ENCODE measurements at regions not wholly inside any gene's neighbourhood (a gene's known extent, or its start where the extent isn't known, plus 50 kb on each side); places are given as distances from the start of the nearest gene placed in this dataset.

DNA sequence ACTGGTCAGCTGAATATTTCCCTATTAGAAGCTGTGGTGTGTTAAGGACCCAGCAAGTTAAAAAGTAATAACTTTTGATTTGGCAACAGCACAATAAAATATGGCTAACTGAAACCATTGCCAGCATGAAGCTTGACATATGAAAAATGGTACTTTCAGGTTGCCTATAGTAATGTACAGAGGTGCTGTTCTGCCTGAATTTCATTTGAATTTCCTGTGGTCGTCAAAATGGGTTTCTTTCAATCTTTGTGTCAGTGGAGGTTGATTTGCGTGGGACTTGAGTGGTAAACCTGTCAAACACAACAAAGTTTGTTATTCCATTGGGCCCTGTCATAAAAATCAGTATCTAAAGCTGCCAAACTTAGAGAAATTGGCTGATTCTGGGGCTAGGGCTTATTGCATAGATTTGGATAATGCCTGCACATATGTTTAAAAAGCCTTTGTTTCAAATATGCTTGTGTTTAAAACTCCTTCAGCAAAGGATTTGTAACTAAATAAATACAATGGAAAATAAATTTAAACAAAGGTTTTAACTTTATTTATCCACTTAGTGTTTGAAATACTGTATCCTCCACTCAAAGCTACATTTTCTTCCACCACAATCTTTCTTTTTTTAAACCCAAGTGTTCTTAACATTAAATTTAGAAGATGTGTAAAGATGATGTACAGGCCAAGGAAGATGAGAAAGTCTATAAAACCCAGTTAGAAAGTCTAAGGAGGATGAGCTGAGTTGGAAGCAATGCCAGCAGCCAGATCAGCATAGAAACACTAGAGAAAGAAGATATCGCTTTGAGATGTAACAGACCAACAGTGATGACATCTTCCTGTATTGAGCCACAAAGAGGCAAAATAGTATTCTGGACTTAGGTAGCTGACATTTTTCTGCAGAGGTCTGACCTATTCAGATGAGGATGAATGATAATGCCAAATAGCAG is 134.8 kb upstream of the GIMD1 start:
- DNase-seq, result no peak

DNA sequence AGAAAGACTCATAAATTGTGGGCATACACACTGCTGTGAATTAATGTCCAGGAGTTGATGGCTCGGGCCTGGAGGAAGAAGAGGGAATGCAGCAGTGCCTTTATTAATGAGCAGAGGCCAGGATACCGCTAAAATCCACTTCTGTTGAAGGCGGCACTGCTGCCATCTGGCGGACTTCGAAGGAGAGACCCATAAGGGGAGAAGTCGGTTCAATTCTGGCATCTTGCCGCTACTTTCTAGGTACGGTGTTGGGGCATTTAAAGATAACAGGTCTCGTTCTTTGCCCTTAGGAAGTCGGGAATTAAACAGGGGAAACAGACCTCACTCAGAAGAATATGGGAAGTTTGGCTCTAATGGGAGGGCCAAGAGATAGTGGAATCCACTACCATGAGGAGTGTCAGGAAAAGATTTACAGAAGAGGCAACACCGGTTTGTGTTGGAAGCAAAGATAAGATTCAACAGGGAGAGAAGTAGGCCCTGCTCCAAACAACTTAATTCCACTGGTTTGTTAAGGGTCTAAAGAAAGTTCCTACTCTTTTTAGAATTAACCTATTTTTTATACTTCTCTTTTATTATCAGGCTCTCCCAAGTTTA is 133.6 kb upstream of the GIMD1 start:
- peak; percentile 77 for DNase-seq

DNA sequence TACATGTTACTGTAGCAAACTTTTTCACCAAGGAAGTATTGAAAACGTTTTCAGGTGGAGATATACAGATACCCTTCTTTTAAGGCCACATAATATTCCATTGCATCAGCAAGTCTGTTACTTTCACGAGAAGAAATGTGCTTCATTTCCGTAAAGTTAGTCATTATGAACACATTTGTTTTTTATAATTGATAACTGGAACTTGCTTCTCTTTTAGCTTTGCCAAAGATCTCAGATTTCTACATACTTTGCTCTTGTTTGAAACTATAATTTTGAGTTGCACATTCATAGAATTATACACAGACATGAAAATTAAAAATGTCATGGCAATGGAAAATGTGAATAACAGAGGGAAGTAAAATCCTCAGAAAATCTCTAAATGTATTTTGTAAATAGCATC is 128.7 kb upstream of the GIMD1 start:
- DNase-seq, result no peak

DNA sequence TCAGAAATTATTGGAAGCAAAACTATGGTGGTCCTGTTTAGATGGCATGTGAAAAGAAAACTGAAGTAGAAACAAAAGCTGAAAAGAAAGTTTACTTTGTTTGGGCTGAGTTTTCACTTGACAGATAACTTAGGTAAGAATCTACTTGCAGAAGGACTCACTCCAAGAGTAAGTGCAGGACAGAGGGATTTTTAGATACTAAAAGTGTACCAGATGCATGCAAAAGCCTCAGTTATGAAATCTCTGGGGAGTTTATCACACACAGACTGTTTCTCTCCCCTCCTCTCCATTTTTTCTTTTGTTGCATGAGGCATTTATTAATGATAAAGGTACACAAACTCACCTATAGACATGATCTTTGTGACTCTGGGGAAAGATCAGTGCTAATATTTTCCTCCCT is 127.5 kb upstream of the GIMD1 start:
- no peak for DNase-seq

DNA sequence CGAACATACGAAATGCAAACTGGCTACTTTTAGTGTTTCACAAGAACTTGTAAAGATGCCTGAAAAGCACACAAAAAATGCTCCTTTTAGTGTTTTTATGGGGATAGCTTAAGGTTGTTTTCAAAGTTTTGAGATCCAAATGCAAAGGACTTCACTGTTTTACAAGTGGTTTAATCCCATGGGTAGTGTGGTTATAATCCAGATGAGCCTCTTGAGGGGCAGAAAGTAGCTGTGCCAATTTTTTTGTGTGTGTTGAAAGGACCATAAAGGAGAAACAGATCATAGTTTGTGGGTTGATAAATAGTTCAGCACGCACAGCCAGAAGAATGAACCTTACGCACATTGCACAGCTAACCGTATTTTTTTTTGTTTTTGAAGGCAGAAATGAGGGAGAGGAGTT is 126.9 kb upstream of the GIMD1 start:
- no peak for DNase-seq

DNA sequence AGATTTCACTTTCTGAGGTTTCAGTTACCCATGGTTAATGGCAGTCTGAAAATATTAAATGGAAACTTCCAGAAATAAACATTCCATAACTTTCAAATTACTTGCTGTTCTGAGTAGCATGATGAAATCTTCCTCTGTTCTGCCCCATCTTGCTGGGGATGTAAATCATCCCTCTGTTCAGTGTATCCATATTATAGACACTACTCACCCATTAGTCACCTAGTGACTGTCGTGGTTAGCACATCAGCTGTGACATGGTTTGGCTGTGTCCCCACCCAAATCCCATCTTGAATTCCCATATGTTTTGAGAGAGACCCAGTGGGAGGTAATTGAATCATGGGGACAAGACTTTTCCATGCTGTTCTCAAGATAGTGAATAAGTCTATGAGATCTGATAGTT is 125.5 kb upstream of the GIMD1 start:
- DNase-seq, result no peak

DNA sequence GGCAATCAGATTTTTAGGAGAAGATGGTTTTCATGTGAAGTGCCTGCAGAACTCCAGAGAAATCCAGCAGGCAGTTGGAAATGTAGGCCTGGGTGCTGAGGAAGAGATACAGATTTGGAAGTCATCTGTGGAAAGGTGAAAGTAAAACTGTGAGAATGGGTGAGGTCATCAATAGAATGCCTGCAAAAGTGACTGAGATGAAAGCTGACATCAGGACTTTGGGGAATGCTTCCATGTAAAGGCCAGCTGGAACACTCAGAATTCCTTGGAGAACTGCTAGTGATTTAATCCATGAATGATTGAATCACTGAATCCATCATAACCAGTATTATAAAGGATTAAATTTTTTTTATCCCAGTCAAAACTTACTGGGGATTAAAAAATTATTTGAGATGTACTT is 124.5 kb upstream of the GIMD1 start:
- no peak for DNase-seq

DNA sequence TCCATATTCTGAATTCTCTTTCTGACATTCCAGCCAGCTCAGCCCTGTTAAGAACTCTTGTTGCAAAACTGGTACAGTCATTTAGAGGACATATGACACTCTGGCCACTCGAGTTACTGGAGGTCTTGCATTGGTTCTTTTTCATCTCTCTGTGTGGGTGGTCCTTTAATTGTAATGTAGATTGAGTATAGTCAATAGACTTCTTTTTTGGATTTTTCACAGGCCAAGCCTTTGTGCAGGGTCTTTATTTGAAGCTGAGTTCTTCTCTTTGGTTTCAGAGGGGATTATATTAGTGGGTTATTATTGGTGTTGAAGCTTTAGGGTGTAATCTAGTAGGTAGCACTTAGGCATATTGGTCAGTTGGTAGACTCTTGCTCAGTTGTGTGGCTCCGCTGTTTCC is 118.0 kb upstream of the GIMD1 start:
- no peak for DNase-seq

DNA sequence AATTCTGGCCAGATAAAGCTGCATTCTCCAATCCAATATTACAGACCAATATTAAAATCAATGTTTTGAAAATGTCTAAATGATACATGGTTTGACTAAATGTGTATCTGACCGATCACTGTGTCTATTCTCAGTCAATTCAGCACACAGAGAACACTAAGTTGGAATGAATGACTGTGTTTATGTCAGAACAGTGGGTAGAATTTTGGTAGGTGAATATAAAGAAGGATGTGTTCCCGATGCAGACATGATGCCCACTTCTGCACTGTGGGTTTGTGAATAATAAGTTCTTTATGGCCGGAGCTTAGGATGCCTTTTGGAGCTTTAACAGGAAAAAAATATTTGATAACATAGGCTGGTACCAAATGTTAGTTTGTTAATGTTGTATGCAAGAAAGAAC is 113.2 kb upstream of the GIMD1 start:
- no peak for DNase-seq

DNA sequence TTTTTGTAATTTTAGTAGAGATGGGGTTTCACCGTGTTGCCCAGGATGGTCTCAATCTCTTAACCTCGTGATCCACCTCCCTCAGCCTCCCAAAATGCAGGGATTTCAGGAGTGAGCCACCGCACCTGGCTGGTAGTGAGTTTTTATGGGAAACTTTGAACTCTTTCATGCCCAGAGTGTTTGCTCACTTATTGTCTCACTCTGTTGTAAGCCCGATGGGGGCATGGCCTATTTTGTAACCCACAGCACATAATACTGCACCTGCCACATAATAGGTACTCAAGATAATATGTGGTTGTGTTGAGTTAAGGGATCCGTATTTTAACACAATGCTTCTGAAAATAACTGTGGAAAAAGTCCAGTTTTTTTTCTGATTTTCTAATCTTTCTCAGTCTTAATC is 109.6 kb upstream of the GIMD1 start:
- DNase-seq, result no peak

DNA sequence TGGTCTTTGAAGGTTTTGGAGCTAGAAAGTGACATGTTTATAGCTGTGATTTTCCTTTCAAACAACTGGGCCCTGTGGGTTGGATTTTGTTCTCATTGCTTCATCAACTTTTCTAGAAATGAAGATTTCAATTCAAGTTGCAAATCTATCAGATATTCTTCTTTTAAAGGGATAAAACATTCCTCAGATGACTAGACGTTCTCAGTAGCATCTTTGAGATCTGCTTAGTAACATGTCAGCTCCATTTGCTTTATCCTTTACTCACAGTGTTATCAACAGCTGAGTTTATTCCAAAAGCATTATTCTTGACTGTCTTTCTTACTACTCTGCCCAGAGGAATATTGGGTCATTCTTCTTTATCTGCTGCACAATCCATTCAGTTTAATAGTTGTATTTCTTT is 108.2 kb upstream of the GIMD1 start:
- DNase-seq, result no peak

DNA sequence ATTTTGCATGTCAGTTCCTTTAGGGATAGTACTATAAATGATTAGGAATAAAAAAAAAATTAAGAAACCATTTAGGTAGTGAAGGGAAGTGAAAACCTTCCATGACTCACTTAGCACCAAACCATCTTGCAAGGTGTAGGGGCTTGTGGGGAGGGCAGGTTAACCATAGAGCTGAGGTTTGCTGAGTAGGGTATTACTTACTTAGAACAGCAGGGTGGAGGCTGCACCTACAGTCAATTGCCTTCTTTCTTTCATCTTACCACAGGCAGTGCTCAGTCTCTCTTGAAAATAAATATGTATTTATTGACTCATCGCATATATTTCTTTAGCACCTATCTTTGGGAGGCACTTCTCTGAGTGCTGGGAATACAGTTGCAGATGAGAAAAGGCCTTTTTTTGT is 104.9 kb upstream of the GIMD1 start:
- no peak for DNase-seq

DNA sequence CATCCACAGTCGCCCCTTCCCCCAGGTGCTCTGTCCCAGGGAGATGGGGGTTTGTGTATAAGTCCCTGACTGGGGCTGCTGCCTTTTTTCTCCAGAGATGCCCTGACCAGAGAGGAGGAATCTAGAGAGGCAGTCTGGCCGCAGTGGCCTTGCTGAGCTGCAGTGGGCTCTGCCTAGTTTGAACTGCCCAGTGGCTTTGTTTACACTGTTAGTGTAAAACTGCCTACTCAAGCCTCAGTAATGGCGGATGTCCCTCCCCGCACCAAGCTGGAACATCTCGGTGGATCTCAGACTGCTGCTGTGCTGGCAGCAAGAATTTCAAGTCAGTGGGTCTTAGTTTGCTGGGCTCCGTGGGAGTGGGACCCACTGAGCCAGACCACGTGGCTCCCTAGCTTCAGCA is 102.6 kb upstream of the GIMD1 start:
- DNase-seq, result no peak

DNA sequence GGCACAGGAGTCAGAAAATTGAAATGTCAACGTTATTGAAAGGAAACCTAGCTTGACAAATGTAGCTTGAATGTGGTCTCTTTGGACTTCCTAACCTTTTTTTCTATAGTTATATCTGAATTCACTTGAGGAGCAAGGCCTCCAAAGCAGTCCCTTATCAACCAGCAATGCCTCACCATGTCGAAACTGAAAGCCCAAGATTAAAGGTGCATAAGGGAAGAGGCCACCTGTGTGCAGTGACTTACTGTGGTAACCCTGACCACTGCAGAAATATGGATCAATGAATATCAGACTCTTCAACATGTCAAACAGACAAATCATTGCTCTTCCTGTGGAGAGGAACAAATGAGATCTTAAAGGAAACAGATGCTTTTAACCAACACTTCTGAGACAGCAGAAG is 95.0 kb upstream of the GIMD1 start:
- no peak for DNase-seq

DNA sequence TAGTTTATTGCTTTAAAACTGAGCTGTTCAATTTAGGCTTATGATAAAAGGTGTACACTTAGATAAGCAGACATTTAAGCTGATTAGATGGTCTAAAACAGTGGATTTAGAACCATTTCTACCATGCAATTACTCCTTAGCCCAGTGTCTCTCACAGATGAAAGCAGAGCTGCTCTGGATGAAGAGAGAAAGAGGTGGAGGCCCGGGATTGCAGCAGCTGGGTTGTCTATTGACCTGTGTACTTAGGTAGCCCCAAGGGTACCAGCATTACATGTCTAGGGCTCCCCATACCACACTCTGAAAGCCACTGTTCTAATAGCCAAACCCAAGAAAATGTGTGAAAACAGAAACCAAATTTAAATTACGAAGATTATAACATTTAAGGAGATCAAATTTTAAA is 86.0 kb upstream of the GIMD1 start:
- DNase-seq, result no peak

DNA sequence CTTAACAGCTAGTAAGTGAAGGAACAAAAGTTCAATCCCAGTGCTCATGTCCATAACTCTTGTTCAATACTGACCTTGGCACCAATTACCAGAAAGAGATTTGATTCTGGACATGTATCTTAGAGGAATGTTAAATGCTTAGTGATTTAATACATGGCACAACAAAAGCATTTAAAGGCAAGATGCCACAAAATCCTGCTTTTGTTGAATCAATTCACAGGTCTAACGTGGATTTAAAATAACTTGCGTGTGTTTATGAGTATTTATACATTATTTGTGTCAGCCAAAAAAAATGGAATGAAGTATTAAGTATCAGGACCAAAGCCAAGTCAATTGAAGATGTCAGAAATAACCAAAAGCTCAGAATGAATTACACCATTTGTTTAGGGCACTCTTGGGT is 85.4 kb upstream of the GIMD1 start:
- no peak for DNase-seq

DNA sequence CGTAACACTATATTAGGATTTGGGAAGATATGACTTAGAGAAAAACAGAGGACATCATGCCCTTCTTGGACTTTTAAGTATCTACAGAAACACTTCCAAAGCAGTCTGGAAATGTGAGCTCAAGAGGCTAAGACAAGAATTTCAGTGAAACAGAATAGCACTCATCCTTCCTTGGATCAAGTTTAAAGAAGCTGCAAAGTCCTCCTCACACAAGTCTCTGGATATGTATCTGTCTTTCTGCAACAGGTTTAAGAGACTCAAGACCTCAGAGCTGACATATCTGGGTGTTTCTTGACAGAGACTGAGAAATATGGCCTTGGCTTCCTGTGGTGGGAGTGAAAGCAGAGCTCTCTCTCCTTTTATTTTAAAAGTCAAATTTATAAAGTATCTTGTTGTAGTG is 82.5 kb upstream of the GIMD1 start:
- no peak for DNase-seq

DNA sequence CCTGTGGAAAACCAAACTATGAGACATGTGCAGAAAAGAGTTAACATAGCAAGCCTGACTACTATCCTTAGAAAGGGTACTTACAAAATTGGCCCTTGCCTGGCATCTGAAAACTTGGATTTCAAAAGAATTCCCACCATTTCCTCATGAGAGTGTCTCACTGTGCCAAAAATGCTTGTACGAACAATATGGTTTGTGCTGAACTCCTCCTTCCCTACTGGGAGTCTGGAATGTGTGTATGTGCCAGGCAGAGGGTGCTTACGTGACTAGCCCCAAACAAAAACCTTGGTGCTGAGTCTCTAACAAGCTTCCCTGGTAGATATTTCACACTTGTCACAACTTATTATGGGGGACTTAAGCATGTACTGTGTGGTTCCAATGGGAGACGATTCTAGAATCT is 81.7 kb upstream of the GIMD1 start:
- no peak for DNase-seq

DNA sequence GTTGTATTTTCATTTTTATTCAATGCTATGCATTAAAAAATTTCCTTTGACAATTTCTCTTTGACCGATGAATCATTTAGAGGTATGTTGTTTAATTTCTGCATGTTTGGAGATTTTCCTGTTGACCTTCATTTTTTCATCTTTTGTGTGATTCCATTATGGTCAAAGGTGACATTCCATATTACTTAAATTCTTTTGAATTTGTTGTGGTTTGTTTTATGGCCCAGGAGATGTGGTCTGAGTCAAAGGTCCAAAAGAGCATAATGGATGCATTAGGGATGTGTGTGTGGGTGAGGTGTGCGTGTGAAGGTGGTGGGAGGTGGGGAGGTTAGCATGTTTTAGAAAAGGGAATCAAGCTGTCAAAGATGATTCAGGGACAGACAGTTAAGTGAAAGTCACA is 76.0 kb upstream of the GIMD1 start:
- no peak for DNase-seq

DNA sequence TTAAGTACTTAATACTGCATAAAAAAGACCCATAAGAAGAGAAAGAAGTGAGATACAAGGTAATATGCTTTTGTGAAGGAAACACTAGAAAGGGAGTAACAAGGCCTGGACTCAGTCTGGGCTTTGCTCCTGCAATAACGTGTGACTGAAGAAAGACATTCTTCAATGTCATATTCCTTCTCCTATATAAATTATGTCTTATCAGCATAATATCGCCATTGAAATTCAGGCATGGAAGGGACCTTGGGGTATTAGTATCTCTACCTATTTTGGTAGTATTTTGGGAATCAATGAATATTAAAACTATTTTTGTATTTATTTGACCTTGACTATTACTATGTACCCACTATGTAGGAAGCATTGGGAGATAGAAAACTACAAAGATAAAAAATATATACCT is 62.2 kb upstream of the GIMD1 start:
- DNase-seq, result no peak

DNA sequence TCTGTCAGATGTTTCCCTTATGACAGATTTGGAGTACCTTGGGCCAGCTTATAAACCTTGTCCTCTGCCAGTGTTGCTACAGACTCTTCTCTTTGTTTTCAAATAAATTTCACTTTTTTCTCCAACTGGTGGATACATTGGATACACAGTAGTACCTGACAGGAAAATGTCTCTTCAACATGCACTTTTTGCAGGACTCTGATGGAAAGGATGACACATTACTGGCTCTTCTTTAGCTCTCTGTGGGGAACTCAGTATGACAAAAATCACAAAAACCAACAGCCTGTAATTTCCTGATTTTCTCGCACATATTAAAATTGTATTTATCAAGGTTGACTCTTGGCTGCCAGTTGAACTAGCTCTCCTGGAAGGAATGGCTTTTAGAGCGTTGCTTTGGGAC is 61.3 kb upstream of the GIMD1 start:
- DNase-seq, result no peak

DNA sequence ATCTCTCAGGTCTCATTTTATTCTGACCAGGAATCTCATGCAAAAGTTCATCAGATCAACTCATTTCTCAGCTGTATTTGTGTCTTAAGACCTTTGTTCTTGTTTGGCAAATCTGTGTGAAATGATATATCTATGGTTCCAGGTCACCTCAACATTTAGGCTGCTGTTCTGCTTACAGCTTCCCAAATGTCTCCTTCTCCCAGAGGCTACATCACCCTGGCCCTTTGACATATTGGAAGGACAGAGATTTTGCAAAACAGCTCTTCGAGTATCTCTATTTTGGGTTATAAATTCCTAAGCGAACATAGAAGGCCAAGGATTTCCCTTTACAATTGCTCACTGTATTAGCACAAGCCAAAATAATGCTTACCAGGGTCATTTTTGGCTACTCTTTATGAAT is 57.5 kb upstream of the GIMD1 start:
- no peak for DNase-seq

DNA sequence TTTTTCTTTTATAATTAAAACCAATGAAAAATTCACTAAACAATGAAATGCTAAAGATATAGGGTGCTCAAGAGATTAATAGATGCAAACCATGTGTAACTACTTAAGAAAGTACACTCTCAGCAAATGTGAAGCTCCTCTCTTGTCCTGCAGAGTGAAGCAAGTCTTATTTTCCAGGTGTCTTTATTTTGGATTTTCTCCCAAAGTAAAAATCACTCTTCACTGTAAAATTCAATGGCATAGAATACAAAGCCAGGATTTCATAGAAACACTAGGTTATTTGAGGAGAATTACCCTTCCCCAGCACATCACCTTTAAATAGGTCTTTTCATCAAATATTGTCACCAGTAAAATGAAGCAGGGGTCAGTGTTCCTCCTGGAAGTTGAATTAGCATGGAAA is 57.0 kb upstream of the GIMD1 start:
- DNase-seq, result no peak

DNA sequence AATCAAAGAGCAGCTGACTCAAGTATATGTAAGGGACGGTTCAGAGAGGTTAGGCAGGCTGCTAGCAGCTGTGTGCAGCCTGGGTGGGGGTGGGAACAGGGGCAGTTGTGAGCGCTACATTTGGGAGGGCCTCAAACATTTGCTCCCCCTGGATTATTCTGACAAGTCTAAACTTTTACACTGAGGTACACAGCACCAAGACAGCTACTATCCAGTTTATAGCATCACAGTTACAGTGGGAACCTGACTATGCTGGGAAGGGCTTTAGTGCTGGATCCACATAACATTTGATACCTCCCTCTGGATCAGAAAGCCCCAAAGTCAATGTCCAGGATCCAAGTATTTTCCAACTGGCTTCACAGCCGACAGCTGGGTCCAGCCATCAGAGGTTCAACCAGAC is 55.8 kb upstream of the GIMD1 start:
- DNase-seq, result no peak

DNA sequence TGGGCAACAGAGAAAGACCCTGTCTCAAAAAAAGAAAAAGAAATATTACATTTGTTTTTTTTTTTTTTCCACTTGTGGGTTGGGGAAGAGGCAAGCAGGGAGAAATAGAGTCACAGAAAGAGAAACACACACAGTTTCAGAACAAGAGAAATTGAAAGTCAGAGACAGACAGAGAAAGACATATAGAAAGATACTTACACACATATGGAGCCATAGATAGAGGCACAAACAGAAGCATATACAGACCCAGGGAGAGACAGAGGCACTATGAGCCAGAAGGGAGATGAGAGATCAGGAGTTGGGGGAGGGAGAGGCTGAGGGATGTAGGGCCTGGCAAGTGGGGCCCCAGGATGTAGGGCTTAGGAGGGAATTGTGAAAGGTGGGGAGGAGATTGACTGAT is 55.2 kb upstream of the GIMD1 start:
- no peak for DNase-seq

Data from islet precursor cell (in vitro differentiated cells).